A673 (cell line): ENCODE measurements at regions not wholly inside any gene's neighbourhood (a gene's known extent, or its start where the extent isn't known, plus 50 kb on each side); places are given as distances from the start of the nearest gene placed in this dataset.

Experiments used
- CTCF ChIP-seq: fragments of 300-800, 200-600 bp; sonication (generic); conservative IDR thresholded peaks from 2 replicates; pipeline ENCODE4 v1.5.1; 2017; ENCODE audit warnings: low read depth, mild to moderate bottlenecking, antibody characterized with exemption, low read length, moderate library complexity, mixed read lengths
- EZH2 ChIP-seq: fragments of 200-600 bp; sonication (generic); IDR thresholded peaks from 2 replicates; pipeline ENCODE4 v1.6.1; 2017; ENCODE audit warnings: borderline replicate concordance, low read depth, mild to moderate bottlenecking, mixed read lengths, antibody characterized with exemption, low read length; ENCODE audit not compliant: poor library complexity, severe bottlenecking

- TF ChIP-seq CTCF (no peak), EZH2 (no peak)
Observed at GRCh38 chr15:79204886-79205675, 77.4 kb upstream of the ANKRD34C start.
